H1 (cell line): ENCODE measurements at regions not wholly inside any gene's neighbourhood (a gene's known extent, or its start where the extent isn't known, plus 50 kb on each side); places are given as distances from the start of the nearest gene placed in this dataset.
A peak's percentile ranks its signal among the peaks of the same experiment; 100 is the strongest.

Experiments
- CTCF ChIA-PET: fragments of 300-600 bp; sonication (Branson Sonifier 250); formaldehyde crosslinking; loops from one replicate; lab custom pipeline; 2021; ENCODE audit not compliant: partially characterized antibody; lab: Charles Lee
- POLR2A ChIA-PET: fragments of 300-600 bp; sonication (Branson Sonifier 250); formaldehyde crosslinking; loops from one replicate; lab custom pipeline; 2021; ENCODE audit warnings: inconsistent platforms; ENCODE audit not compliant: partially characterized antibody; lab: Charles Lee
- DNase-seq, 2 experiments: peaks; one replicate each; pipeline versions ENCODE4 v3.0.0 to v3.0.0-alpha.2; 2010 to 2022; ENCODE audit warnings: low spot score in 2 of 2, low read depth in 1 of 2, mixed read lengths in 1 of 2
- FAIRE-seq: peaks from 2 replicates; lab custom pipeline; 2011; peaks lifted over from hg19 to GRCh38; lab: Jason Lieb, UNC
- H2AFZ ChIP-seq: 2 replicates; pipeline ENCODE4 v1.8.1; 2012; ENCODE audit warnings: low read length, inconsistent platforms
- H2AK5ac ChIP-seq: 2 replicates; pipeline ENCODE4 v1.6.1; 2013; ENCODE audit warnings: low read depth, low read length
- H2BK120ac ChIP-seq: replicated peaks from 2 replicates; pipeline ENCODE3; 2013; ENCODE audit warnings: low read depth, low read length, inconsistent platforms
- H2BK12ac ChIP-seq: 2 replicates; pipeline ENCODE4 v1.6.1; 2013; ENCODE audit warnings: low read depth, low read length
- H2BK15ac ChIP-seq: 2 replicates; pipeline ENCODE4 v1.6.1; 2013; ENCODE audit warnings: low read length
- H2BK20ac ChIP-seq: 2 replicates; pipeline ENCODE4 v1.6.1; 2013; ENCODE audit warnings: low read length
- H2BK5ac ChIP-seq: 2 replicates; pipeline ENCODE4 v1.6.1; 2013; ENCODE audit warnings: low read depth, low read length
- H3K14ac ChIP-seq: 2 replicates; pipeline ENCODE4 v1.6.1; 2013; ENCODE audit warnings: inconsistent platforms; ENCODE audit not compliant: insufficient read length
- H3K18ac ChIP-seq: 2 replicates; pipeline ENCODE4 v1.6.1; 2013; ENCODE audit warnings: low read length; ENCODE audit errors: extremely low read depth
- H3K23ac ChIP-seq: 2 replicates; pipeline ENCODE4 v1.6.1; 2013; ENCODE audit warnings: inconsistent platforms; ENCODE audit not compliant: insufficient read length
- H3K23me2 ChIP-seq: 2 replicates; pipeline ENCODE4 v1.6.1; 2013; ENCODE audit warnings: low read depth, low read length
- H3K27ac ChIP-seq: 2 replicates; pipeline ENCODE4 v1.6.1; 2011; ENCODE audit warnings: low read depth, low read length, inconsistent platforms
- H3K27me3 ChIP-seq, 4 experiments: replicated peaks in 1 of 4; 1 replicate in 1 of 4; 2 replicates in 3 of 4; pipeline versions ENCODE4 v1.6.1 to v1.8.1; 2011 to 2013; ENCODE audit warnings: low read length in 3 of 4, mild to moderate bottlenecking in 3 of 4, inconsistent platforms in 2 of 4, mixed read lengths in 2 of 4, moderate library complexity in 1 of 4; ENCODE audit not compliant: control insufficient read depth in 3 of 4, insufficient read depth in 3 of 4; ENCODE audit errors: extremely low read depth in 1 of 4
- H3K36me3 ChIP-seq, 4 experiments: 2 replicates each; pipeline versions ENCODE4 v1.6.1 to v1.8.1; 2011 to 2013; ENCODE audit warnings: mild to moderate bottlenecking in 4 of 4, low read length in 3 of 4, moderate library complexity in 2 of 4, control low read depth in 1 of 4, inconsistent platforms in 1 of 4; ENCODE audit not compliant: insufficient read depth in 4 of 4, control insufficient read depth in 2 of 4
- H3K4ac ChIP-seq: replicated peaks from 2 replicates; pipeline ENCODE3; 2013; ENCODE audit warnings: low read length, low read depth, mixed read lengths, inconsistent platforms; ENCODE audit not compliant: insufficient read length
- H3K4me1 ChIP-seq, 4 experiments: replicated peaks in 1 of 4; 1 replicate in 1 of 4; 2 replicates in 3 of 4; pipeline versions ENCODE4 v1.6.1 to v1.8.1; 2011 to 2013; ENCODE audit warnings: low read length in 3 of 4, inconsistent platforms in 2 of 4, mixed read lengths in 1 of 4; ENCODE audit not compliant: insufficient read depth in 4 of 4, control insufficient read depth in 3 of 4
- H3K4me2 ChIP-seq, 2 experiments: 2 replicates each; pipeline versions ENCODE4 v1.6.1 to v1.8.1; 2011 to 2013; ENCODE audit warnings: low read depth in 2 of 2, low read length in 2 of 2, control low read depth in 1 of 2, inconsistent platforms in 1 of 2, mild to moderate bottlenecking in 1 of 2; ENCODE audit not compliant: insufficient read depth in 1 of 2
- H3K4me3 ChIP-seq, 4 experiments: fragments of 200-600, 300-600 bp in 1 of 4; sonication (generic), shearing (Covaris generic), sonication (Bioruptor Twin) in 1 of 4; 2 replicates each; pipeline versions ENCODE4 v1.5.1 to v1.8.1; 2011 to 2016; ENCODE audit warnings: low read length in 4 of 4, low read depth in 3 of 4, control low read depth in 2 of 4, inconsistent platforms in 2 of 4, mild to moderate bottlenecking in 2 of 4, mixed read lengths in 1 of 4, moderate library complexity in 1 of 4; ENCODE audit not compliant: insufficient read depth in 2 of 4; ENCODE audit errors: extremely low read depth in 1 of 4
- H3K56ac ChIP-seq: replicated peaks from 2 replicates; pipeline ENCODE3; 2013; ENCODE audit warnings: low read depth, mild to moderate bottlenecking, mixed read lengths, low read length, inconsistent platforms; ENCODE audit not compliant: insufficient read length
- H3K79me1 ChIP-seq: 2 replicates; pipeline ENCODE4 v1.6.1; 2013; ENCODE audit warnings: low read depth, low read length, control low read depth
- H3K79me2 ChIP-seq, 2 experiments: 2 replicates each; pipeline versions ENCODE4 v1.6.1 to v1.8.1; 2012 to 2013; ENCODE audit warnings: low read length in 2 of 2, mild to moderate bottlenecking in 2 of 2, inconsistent platforms in 1 of 2; ENCODE audit not compliant: insufficient read depth in 2 of 2, control insufficient read depth in 1 of 2
- H3K9ac ChIP-seq, 4 experiments: replicated peaks in 1 of 4; 1 replicate in 1 of 4; 2 replicates in 3 of 4; pipeline versions ENCODE4 v1.6.1 to v1.8.1; 2011 to 2013; ENCODE audit warnings: low read depth in 3 of 4, low read length in 3 of 4, control low read depth in 2 of 4, mild to moderate bottlenecking in 2 of 4, moderate library complexity in 2 of 4, inconsistent platforms in 1 of 4; ENCODE audit errors: extremely low read depth in 1 of 4
- H3K9me3 ChIP-seq, 2 experiments: 2 replicates each; pipeline versions ENCODE4 v1.6.1 to v1.8.1; 2012 to 2013; ENCODE audit warnings: mild to moderate bottlenecking in 2 of 2, moderate library complexity in 2 of 2, control low read depth in 1 of 2, inconsistent platforms in 1 of 2, low read depth in 1 of 2, low read length in 1 of 2, mixed read lengths in 1 of 2; ENCODE audit not compliant: insufficient read depth in 2 of 2
- H4K20me1 ChIP-seq, 2 experiments: replicated peaks in 1 of 2; 2 replicates each; pipeline versions ENCODE3 to v1.8.1; 2011 to 2013; ENCODE audit warnings: inconsistent platforms in 2 of 2, low read length in 2 of 2, mild to moderate bottlenecking in 1 of 2; ENCODE audit not compliant: insufficient read depth in 2 of 2, control insufficient read depth in 1 of 2
- H4K5ac ChIP-seq: 2 replicates; pipeline ENCODE4 v1.6.1; 2013; ENCODE audit warnings: low read length, low read depth, mixed read lengths, inconsistent platforms; ENCODE audit not compliant: insufficient read length
- H4K8ac ChIP-seq: 2 replicates; pipeline ENCODE4 v1.8.0; 2013; ENCODE audit warnings: mild to moderate bottlenecking, moderate library complexity, low read length, inconsistent platforms; ENCODE audit not compliant: insufficient read depth; ENCODE audit errors: extremely low read depth
- H4K91ac ChIP-seq: replicated peaks from 2 replicates; pipeline ENCODE3; 2013; ENCODE audit warnings: low read length, mixed read lengths, inconsistent platforms; ENCODE audit not compliant: insufficient read length
- POU5F1 ChIP-seq: IDR thresholded peaks from 2 replicates; pipeline ENCODE4 v1.6.1; 2011; ENCODE audit warnings: low read depth, mild to moderate bottlenecking, low read length, moderate library complexity
- SP1 ChIP-seq: IDR thresholded peaks from 2 replicates; pipeline ENCODE4 v1.6.1; 2011; ENCODE audit warnings: low read depth, low read length
- WGBS, 2 experiments: shearing (Covaris generic) in 1 of 2; methylation state at CpG; one replicate each; pipeline versions ENCODE4 v1.1.6 to v1.1.7; 2013 to 2015; ENCODE audit warnings: low lambda C conversion rate in 2 of 2, mixed read lengths in 2 of 2, inconsistent platforms in 1 of 2, low coverage in 1 of 2, missing lambda C conversion rate in 1 of 2; ENCODE audit not compliant: insufficient replicate concordance in 2 of 2, insufficient coverage in 1 of 2, insufficient read length in 1 of 2; ENCODE audit errors: extremely low coverage in 1 of 2, missing lambda C conversion rate in 1 of 2; 5-methylcytosine and 5-hydroxymethylcytosine counted together

- CTCF ChIA-PET: interaction anchor here (1.4 kb wide), 1 partner anchor 110 kb away, joined by 3 read pairs; no protein-coding TSS in a partner anchor
- TF ChIP-seq POU5F1 (peak; percentile 90; the same call in 1 of the 2 replicates), SP1 (no peak)
These were observed 459.1 kb downstream of the CDH2 start for GRCh38 chr18:27717816-27718215.

More at GRCh38 chr18:27717816-27718215, 459.1 kb downstream of the CDH2 start:
- Histone ChIP-seq H3K79me1 (no peaks in the 10 kb centered on the region), H3K4me3 (0 out of 8 replicates have a peak overlapping the region, but pooled peaks of 1 of the 4 experiments have one; percentile 5), H3K56ac (no peak overlapping the region), H4K8ac (no peak overlapping the region), H3K18ac (no peak overlapping the region), H2BK5ac (peak overlapping the region; percentile 79; the same call in 1 of the 2 replicates), H3K27me3 (no peaks in the 10 kb centered on the region), H3K27ac (no peak overlapping the region; the same call in 1 of the 2 replicates), H2AFZ (no peak overlapping the region), H2BK15ac (no peak overlapping the region), H3K23ac (no peak overlapping the region), H3K79me2 (no peaks in the 10 kb centered on the region), H2BK20ac (no peak overlapping the region), H3K36me3 (no peaks in the 10 kb centered on the region), H4K5ac (no peak overlapping the region), H3K9me3 (no peaks in the 10 kb centered on the region), H4K91ac (no peak overlapping the region), H2BK120ac (no peak overlapping the region), H2BK12ac (no peak overlapping the region), H3K4me1 (peaks cover 5 to 23% (median 13%) of the 10 kb centered on the region in 4 experiments; a peak in 6 of 7 replicates), H3K4me2 (no peak overlapping the region; a peak in 1 of 4 replicates), H4K20me1 (no peaks in the 10 kb centered on the region), H3K9ac (no peak overlapping the region), H2AK5ac (no peak overlapping the region), H3K23me2 (no peaks in the 10 kb centered on the region), H3K4ac (no peak overlapping the region), H3K14ac (no peak overlapping the region)
- 39% methylated on average over 3 of the region's 3 CpGs; no CpG with 5 or more reads in 1 of the 2 experiments for WGBS, 2 experiments
- POLR2A ChIA-PET: no interaction called here
- peak in 1 of 2 experiments; percentile 10 for DNase-seq
- FAIRE-seq: peak; percentile 68
